Neural progenitor cell (in vitro differentiated cells): ENCODE measurements at regions not wholly inside any gene's neighbourhood (a gene's known extent, or its start where the extent isn't known, plus 50 kb on each side); places are given as distances from the start of the nearest gene placed in this dataset.

Experiments used
- EZH2 ChIP-seq: fragments of 200-600 bp; sonication (generic); IDR thresholded peaks from 2 replicates; pipeline ENCODE4 v1.6.1; 2017; ENCODE audit warnings: antibody characterized with exemption, mild to moderate bottlenecking, moderate library complexity
- TF ChIP-seq, protein P1 (sequence below): fragments of 200-600 bp; sonication (generic); IDR thresholded peaks from 2 replicates; pipeline ENCODE4 v1.5.1; 2017; ENCODE audit warnings: antibody characterized with exemption, mild to moderate bottlenecking

DNA sequence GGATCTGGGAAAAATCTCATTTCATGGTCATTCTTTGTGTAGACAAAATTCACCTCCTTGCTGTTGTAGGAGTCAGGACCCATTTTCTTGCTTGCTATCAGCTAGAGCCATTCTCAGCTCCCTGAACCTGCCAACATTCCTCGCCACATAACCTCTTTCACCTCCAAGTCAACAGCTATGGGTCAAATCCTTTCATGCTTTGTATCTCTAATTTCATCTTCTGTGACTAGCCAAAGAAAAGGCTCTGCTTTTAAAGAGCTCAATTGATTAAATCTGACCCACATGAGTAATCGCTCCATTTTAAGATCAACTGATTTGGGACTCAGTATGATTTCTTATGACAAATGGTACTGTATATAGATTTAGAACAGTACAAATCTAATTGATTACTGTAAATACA lies 89.2 kb upstream of the FOXG1 start:
- TF ChIP-seq, protein P1, sequence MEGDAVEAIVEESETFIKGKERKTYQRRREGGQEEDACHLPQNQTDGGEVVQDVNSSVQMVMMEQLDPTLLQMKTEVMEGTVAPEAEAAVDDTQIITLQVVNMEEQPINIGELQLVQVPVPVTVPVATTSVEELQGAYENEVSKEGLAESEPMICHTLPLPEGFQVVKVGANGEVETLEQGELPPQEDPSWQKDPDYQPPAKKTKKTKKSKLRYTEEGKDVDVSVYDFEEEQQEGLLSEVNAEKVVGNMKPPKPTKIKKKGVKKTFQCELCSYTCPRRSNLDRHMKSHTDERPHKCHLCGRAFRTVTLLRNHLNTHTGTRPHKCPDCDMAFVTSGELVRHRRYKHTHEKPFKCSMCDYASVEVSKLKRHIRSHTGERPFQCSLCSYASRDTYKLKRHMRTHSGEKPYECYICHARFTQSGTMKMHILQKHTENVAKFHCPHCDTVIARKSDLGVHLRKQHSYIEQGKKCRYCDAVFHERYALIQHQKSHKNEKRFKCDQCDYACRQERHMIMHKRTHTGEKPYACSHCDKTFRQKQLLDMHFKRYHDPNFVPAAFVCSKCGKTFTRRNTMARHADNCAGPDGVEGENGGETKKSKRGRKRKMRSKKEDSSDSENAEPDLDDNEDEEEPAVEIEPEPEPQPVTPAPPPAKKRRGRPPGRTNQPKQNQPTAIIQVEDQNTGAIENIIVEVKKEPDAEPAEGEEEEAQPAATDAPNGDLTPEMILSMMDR = no peak
- TF ChIP-seq EZH2 = no peak
